Mononuclear cell (primary cell): ENCODE measurements at regions not wholly inside any gene's neighbourhood (a gene's known extent, or its start where the extent isn't known, plus 50 kb on each side); places are given as distances from the start of the nearest gene placed in this dataset.
"Not testable (repeated sequence)": the region's sequence is repeated elsewhere in the genome, so short reads cannot be mapped to it uniquely, and the experiment has no call there.

ENCODE experiments used
- H3K27me3 ChIP-seq: 2 replicates; pipeline ENCODE4 v1.6.0; 2011; ENCODE audit warnings: low read length, control low read depth; ENCODE audit not compliant: insufficient read depth
- H3K4me1 ChIP-seq: 2 replicates; pipeline ENCODE4 v1.5.1; 2011; ENCODE audit warnings: mild to moderate bottlenecking, low read length, control low read depth; ENCODE audit not compliant: insufficient read depth
- H3K4me3 ChIP-seq: 2 replicates; pipeline ENCODE4 v1.5.1; 2011; ENCODE audit warnings: mild to moderate bottlenecking, low read length, moderate library complexity
- H3K9me3 ChIP-seq: 2 replicates; pipeline ENCODE4 v1.5.1; 2011; ENCODE audit warnings: low read depth, mild to moderate bottlenecking, control low read depth, low read length

DNA sequence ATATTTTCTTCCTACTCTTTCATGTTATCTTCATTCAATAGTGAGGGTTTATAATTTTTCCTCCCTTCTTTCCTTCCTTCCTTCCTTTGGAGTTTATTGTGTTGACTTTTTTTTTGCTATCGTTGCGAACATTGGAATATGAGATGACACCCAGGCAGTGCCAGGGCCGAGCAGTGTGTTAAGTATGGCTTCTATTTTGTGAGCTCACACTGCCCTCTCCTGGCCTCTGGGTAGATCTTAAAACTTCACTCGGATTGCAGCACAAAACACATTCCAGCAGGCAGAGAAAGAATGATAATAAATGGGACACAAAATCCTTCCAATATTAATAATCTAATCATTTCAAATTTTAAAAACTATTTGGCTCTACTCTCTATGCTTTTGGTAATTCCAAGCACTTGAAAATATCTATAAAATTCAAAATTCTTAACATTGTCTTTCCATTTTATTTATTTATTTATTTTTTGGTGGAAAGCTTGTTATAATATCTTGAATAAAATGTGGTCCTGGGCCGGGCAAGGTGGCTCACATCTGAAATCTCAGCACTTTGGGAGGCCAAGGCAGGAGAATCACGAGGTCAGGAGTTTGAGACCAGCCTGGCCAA is 147.4 kb upstream of the OLIG3 start:
- Histone ChIP-seq H3K4me1 (peaks cover 6% of the 10 kb centered on the region), H3K4me3 (no peak overlapping the region), H3K9me3 (no peaks in the 10 kb centered on the region), H3K27me3 (no peaks in the 10 kb centered on the region)

DNA sequence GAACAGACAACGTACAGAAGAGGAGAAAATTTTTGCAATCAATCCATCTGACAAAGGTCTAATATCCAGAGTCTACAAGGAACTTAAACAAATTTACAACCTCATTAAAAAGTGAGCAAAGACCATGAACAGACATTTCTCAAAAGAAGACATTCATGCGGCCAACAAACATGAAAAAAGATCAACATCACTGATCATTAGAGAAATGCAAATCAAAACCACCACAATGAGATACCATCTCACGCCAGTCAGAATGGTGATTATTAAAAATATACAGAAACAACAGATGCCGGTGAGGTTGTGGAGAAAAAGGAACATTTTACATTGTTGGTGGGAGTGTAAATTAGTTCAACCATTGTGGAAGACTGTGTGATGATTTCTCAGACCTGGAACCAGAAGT is 149.0 kb upstream of the OLIG3 start:
- H3K4me3 ChIP-seq, H3K27me3 ChIP-seq, H3K9me3 ChIP-seq, H3K4me1 ChIP-seq: not testable (repeated sequence)

DNA sequence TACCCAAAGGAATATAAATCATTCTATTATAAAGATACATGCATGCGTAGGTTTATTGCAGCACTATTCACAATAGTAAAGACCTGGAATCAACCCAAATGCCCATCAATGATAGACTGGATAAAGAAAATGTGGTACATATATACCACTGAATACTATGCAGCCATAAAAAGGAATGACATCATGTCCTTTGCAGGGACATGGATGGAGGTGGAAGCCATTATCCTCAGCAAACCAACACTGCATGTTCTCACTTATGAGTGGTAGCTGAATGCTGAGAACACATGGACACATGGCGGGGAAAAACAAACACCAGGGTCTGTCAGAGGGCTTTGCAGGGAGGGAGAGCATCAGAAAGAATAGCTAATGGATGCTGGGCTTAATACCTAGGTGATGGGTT is 149.4 kb upstream of the OLIG3 start:
- H3K9me3 ChIP-seq, H3K4me1 ChIP-seq, H3K4me3 ChIP-seq, H3K27me3 ChIP-seq: not testable (repeated sequence)

DNA sequence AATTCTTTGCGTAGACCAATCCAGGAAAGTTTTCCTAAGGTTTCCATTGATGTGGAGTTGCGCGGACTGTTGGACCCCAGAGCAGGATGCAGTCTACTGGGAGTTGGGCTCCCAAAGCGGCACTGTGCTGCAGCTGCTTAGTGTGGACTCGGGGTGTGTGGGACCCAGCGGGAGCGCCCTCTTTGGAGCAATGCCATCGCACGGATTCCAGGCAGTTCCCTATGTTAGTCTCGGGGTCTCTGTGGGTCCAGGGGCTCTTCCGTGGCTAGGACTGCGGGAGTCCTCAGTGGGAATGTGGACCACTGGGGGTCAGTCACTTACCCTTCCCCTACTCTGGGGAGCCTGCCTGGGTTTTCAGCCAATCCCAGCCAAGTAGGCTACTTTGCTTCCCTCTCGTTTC is 151.7 kb upstream of the OLIG3 start:
- H3K4me3 ChIP-seq = no peak overlapping the region
- no peaks in the 10 kb centered on the region for H3K9me3 ChIP-seq
- H3K4me1 ChIP-seq = no peaks in the 10 kb centered on the region
- no peaks in the 10 kb centered on the region for H3K27me3 ChIP-seq

DNA sequence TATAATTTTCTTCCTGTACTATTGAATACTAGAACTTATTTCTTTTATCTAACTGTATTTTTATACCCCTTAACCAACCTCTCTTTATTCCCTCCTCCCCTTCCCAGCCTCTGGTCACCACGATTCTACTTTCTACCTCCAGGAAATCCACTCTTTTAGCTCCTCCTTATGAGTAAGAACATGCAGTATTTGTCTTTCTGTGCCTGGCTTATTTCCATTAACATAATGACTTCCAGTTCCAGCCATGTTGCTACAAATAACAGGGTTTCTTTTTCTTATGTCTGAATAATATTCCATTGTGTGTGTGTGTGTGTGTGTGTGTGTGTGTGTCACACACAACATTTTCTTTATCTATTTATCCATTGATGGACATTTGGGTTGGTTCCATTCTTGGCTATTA is 152.3 kb upstream of the OLIG3 start:
- Histone ChIP-seq H3K9me3 (no peaks in the 10 kb centered on the region), H3K4me1 (no peaks in the 10 kb centered on the region), H3K27me3 (no peaks in the 10 kb centered on the region), H3K4me3 (no peak overlapping the region)

DNA sequence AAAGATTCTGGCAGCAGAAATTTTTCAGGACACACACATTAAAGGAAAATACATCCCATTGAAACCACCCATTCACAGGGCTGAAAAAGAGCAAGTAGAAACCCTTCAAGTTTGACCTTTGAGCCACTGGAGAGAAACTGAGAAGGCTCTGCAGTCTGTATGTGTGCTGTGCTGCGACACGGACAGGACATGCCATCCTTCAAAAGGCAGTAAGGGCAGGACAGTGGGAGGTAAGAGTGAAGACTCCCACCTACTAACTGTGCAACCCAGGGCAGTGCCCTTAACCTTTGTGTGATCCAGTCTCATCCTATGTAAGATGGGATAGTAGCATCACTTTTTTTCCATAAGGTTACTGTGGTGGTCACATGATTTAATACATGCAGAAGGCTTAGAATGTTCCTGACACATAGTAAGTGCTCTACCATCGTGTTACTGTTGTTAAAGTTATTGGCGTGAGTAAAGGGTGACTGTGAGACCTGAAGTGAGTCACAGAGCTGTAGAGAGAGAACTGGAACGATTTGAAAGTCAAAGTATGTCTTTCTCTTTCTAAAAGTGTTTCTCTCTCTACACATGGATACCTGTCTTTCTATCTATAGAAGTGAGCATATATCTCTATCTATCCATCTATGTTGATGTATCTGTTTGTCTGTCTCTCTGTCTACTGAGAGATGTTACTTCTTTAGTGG is 153.7 kb upstream of the OLIG3 start:
- H3K9me3 ChIP-seq = no peaks in the 10 kb centered on the region
- no peaks in the 10 kb centered on the region for H3K27me3 ChIP-seq
- H3K4me3 ChIP-seq = no peak overlapping the region

DNA sequence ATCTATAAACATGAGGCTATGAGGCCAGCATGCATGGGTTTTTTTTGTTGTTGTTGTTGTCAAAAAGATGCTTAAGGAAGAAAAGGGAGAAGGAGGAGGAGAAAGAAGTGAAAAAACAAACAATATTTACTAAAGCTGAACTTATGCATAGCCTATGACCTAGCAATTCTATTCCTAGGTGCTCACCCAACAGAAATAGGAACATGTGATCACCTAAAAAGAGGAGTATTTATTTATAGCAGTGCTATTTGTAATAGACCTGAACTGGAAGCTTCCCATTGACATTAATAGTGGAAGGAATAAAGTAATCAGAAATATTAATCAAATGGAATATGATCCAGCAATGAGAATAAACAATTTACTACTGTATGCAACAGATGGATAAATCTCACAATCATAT is 156.5 kb upstream of the OLIG3 start:
- Histone ChIP-seq H3K4me3 (no peak overlapping the region), H3K27me3 (no peaks in the 10 kb centered on the region), H3K9me3 (peaks cover 17% of the 10 kb centered on the region), H3K4me1 (no peaks in the 10 kb centered on the region)

More for the DNA sequence above, 153.7 kb upstream of the OLIG3 start:
- H3K4me1 ChIP-seq = no peaks in the 10 kb centered on the region

DNA sequence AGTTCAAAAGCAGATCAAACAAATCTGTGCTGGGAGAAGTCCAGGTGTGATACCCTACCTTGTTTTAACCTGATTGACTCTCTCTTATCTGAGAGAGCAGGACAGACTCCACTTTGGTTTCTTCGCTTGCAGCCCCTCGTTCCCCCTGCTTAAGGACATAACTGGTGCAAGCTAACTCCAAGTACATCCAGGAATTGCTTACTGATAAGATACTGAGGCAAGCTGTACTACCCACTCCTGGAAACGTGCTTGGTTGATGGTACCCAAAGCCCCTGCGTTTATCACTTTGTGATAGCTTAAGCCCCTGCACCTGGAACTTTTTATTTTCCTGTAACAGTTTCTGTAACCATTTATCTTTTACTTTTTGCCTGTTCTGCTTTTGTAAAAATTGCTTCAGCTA is 157.0 kb upstream of the OLIG3 start:
- Histone ChIP-seq H3K27me3 (no peaks in the 10 kb centered on the region), H3K4me1 (no peaks in the 10 kb centered on the region)

DNA sequence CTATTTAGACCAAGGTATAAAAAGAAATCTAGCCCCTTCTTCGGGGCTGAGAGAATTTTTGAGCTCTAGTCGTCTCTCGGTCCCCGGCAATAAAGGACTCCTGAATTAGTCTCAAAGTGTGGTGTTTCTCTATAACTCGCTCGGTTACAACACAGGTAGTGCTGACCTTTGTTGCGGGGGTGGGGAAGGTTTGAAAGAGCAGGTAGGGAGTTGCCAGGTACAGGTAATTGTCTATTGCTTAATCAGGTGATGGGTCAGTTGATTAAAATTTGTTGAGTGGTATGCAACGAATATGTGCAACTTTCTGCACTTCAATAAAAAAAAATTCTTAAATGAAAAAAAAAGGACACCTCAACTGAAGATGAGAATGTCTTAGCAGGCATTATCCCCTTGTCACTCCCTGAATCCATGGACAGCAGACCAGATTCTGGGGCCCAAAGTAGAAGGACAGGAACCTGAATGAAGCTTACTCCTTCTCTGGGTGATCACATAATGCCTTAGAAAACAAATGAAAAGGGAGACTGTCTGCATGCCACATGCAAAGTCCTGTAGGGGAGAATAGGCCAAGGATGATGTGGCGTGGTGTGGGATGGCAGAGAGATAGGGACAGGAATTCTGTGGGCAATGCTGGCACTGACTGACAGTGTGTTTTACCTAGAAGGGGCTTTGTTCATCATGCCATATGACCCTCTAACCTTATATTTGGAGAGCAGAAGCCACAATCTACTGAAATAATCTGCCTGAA is 157.6 kb upstream of the OLIG3 start:
- H3K4me1 ChIP-seq = no peaks in the 10 kb centered on the region

More for the DNA sequence above, 157.0 kb upstream of the OLIG3 start:
- H3K4me3 ChIP-seq = no peak overlapping the region
- H3K9me3 ChIP-seq = peaks cover 17% of the 10 kb centered on the region

DNA sequence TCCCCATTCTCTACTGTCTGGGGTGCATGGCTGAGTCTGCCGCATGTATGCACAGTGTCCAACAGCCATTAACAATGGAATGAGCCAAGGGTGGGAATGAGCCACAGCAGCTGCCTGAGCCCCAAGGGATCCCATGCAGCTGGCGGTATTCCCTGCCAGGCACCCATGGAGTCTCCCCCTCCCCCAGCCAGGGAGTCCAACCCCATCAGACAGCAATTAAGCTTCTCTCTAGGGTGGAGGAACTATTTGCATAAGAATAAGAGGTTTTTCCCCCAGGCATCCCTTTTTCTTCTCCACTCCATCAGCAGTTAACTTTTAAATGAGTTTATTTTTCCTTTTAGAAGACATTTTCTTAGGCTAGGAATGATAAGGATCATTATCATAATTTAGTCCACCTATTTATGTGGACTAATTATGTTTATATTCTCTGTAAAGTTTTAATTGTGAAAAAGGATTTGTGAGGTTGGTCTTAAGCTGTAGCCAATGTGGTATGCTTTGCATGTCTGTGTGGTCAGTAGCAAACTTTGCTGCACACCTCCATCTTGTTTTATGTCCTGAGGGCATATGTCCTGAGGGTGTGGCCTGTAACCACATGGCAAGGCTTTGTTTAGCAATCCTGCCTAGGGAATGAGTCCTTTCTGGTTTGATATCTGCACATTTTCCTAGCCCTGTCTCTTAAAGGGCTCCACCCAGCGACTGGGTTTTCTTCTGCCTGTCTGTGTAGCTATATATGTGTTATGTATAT is 158.9 kb upstream of the OLIG3 start:
- Histone ChIP-seq H3K4me3 (no peak overlapping the region), H3K27me3 (no peaks in the 10 kb centered on the region), H3K4me1 (no peaks in the 10 kb centered on the region), H3K9me3 (peaks cover 17% of the 10 kb centered on the region)

More for the DNA sequence above, 157.6 kb upstream of the OLIG3 start:
- Histone ChIP-seq H3K4me3 (no peak overlapping the region), H3K9me3 (peaks cover 17% of the 10 kb centered on the region), H3K27me3 (no peaks in the 10 kb centered on the region)

DNA sequence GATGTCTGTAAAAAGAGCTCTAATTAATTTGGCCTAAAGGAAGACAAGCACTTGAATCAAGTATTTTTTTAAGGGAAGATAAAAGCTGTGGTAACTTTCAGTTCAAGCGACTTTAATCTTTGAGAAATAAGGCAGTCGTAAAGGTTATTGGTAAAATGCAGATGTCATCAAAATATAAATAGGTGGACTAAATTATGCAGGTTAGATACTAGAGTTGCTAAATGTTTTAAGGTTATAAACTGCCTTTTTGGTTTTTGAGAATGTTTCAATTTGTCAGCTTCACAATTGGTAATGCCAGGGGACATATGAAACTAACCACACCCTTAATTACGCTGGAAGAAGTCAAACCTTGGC is 159.5 kb upstream of the OLIG3 start:
- no peak overlapping the region for H3K4me3 ChIP-seq
- H3K4me1 ChIP-seq = no peaks in the 10 kb centered on the region

DNA sequence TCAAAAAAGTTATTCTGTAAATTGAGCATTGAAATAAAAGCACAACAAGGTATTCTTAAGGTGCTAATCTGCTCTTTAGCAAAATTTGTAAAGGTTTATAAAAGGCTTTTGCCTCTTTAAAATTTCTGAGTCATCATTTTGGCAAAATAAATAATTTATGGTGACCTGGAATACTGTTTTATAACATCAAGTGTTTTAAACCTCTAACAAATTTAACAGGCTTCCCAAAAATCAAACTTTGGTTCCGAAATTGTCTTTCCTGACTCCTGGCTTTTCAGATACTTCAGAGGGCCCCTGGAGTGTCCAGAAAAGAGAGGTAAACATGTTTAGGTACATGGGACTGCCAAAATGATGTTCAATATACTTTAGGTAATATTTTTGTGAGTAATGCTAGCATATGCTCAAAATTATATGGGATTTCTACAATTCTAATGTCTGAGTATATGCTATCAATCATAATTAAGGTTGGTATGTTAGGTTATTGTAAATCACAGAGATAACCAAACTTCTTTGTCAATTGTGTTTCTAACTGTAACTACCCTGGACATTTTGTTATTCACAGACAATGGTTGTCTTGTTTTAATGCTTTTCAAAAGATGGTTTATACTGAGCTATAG is 160.3 kb upstream of the OLIG3 start:
- no peak overlapping the region for H3K4me3 ChIP-seq
- H3K9me3 ChIP-seq = peaks cover 17% of the 10 kb centered on the region
- H3K27me3 ChIP-seq = no peaks in the 10 kb centered on the region
- no peaks in the 10 kb centered on the region for H3K4me1 ChIP-seq

More for the DNA sequence above, 159.5 kb upstream of the OLIG3 start:
- Histone ChIP-seq H3K9me3 (peaks cover 17% of the 10 kb centered on the region), H3K27me3 (no peaks in the 10 kb centered on the region)

DNA sequence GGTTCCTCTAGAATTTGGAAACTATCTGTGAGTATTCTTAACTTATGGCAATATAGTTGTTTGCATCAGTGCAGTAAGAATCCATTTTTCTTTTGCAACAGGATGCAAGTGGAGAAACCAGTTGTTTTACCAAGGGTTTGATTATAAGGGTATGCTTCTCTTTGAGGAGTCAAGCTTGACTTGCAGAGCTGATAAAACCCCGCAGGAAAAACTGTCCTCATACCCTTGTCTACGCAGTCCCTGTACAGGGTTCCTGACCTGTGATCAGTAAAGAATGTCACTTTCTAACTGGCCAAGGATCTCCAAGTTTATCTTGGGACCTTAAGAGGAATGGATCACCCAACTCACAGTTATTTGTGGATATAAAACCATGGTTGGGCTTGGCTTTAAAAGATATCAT is 161.1 kb upstream of the OLIG3 start:
- H3K4me1 ChIP-seq = no peaks in the 10 kb centered on the region
- H3K27me3 ChIP-seq = no peaks in the 10 kb centered on the region
- H3K9me3 ChIP-seq = peaks cover 17% of the 10 kb centered on the region
- H3K4me3 ChIP-seq = no peak overlapping the region

DNA sequence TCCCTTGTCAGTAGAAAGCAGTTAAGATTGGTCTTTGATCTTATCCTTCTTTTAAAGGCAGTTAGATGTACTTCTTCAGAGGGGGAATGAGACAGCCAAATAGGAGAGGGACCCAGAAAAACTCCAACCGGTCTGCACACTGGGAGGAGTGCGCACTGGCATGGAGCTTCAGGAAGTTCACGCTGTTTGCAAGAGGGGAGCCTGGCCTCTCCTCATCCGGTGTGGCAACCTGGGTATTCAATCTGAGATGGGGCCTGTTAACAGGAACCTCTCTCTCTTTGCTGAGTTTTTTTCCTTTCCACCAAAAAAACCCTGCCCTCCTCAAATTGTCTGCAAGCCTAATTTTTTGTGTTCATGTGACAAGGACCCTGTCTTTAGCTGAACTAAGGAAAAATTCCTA is 162.5 kb upstream of the OLIG3 start:
- H3K4me3 ChIP-seq = no peak overlapping the region
- no peaks in the 10 kb centered on the region for H3K27me3 ChIP-seq
- H3K4me1 ChIP-seq = no peaks in the 10 kb centered on the region
- H3K9me3 ChIP-seq = peaks cover 17% of the 10 kb centered on the region
